ENCODE measurements at regions not wholly inside any gene's neighbourhood (a gene's known extent, or its start where the extent isn't known, plus 50 kb on each side); places are given as distances from the start of the nearest gene placed in this dataset.
"Not testable (repeated sequence)": the region's sequence is repeated elsewhere in the genome, so short reads cannot be mapped to it uniquely, and the experiment has no call there.

- DNase-seq (ENCODE audit: low read depth) = no peak
Observed at GRCh38 chr1:119191325-119191724, 50.9 kb upstream of the WARS2 start.

GRCh38 chr1:119204197-119204960 is 63.9 kb upstream of the WARS2 start:
- DNase-seq (ENCODE audit: low read depth) = no peak

GRCh38 chr1:119204961-119205357 is 64.5 kb upstream of the WARS2 start:
- DNase-seq (ENCODE audit: low read depth) = no peak

- DNase-seq (ENCODE audit: low read depth) = no peak
Observed at GRCh38 chr1:119209061-119209460, 68.6 kb upstream of the WARS2 start.

GRCh38 chr1:119209596-119210295 is 69.3 kb upstream of the WARS2 start:
- no peak for DNase-seq (ENCODE audit: low read depth)

GRCh38 chr1:119210296-119210649 is 69.8 kb upstream of the WARS2 start:
- no peak for DNase-seq (ENCODE audit: low read depth)

GRCh38 chr1:119213213-119213612 is 72.8 kb upstream of the WARS2 start:
- DNase-seq (ENCODE audit: low read depth) = not testable (repeated sequence)

GRCh38 chr1:119214961-119215360 is 74.5 kb upstream of the WARS2 start:
- not testable (repeated sequence) for DNase-seq (ENCODE audit: low read depth)

GRCh38 chr1:119217309-119217828 is 76.9 kb upstream of the WARS2 start:
- DNase-seq (ENCODE audit: low read depth) = no peak

- DNase-seq (ENCODE audit: low read depth) = no peak
Observed at GRCh38 chr1:119219711-119220110, 79.3 kb upstream of the WARS2 start.

- no peak for DNase-seq (ENCODE audit: low read depth)
Observed at GRCh38 chr1:119220991-119221390, 80.5 kb upstream of the WARS2 start.

GRCh38 chr1:119222271-119222670 is 81.8 kb upstream of the WARS2 start:
- no peak for DNase-seq (ENCODE audit: low read depth)

GRCh38 chr1:119225265-119225664 is 84.8 kb upstream of the WARS2 start:
- no peak for DNase-seq (ENCODE audit: low read depth)

- DNase-seq (ENCODE audit: low read depth) = no peak
Observed at GRCh38 chr1:119225831-119226230, 85.4 kb upstream of the WARS2 start.

- no peak for DNase-seq (ENCODE audit: low read depth)
Observed at GRCh38 chr1:119226321-119226720, 85.9 kb upstream of the WARS2 start.

- no peak for DNase-seq (ENCODE audit: low read depth)
Observed at GRCh38 chr1:119226913-119227312, 86.5 kb upstream of the WARS2 start.

- no peak for DNase-seq (ENCODE audit: low read depth)
Observed at GRCh38 chr1:119227456-119227855, 87.0 kb upstream of the WARS2 start.

- DNase-seq (ENCODE audit: low read depth) = no peak
Observed at GRCh38 chr1:119228335-119229080, 88.1 kb upstream of the WARS2 start.

GRCh38 chr1:119235120-119235519 is 94.7 kb upstream of the WARS2 start:
- DNase-seq (ENCODE audit: low read depth) = no peak

- no peak for DNase-seq (ENCODE audit: low read depth)
Observed at GRCh38 chr1:119245881-119246280, 105.4 kb upstream of the WARS2 start.

GRCh38 chr1:119249283-119249682 is 108.8 kb upstream of the WARS2 start:
- no peak for DNase-seq (ENCODE audit: low read depth)

GRCh38 chr1:119250299-119250698 is 109.8 kb upstream of the WARS2 start:
- DNase-seq (ENCODE audit: low read depth) = no peak

- no peak for DNase-seq (ENCODE audit: low read depth)
Observed at GRCh38 chr1:119251751-119252150, 111.3 kb upstream of the WARS2 start.
